Left forelimb (tissue), 1 donor: ENCODE measurements at regions not wholly inside any gene's neighbourhood (a gene's known extent, or its start where the extent isn't known, plus 50 kb on each side); places are given as distances from the start of the nearest gene placed in this dataset.

Experiments used
- DNase-seq: peaks from one replicate; pipeline ENCODE4 v3.0.0-alpha.2; 2018; ENCODE audit warnings: low spot score

- no peak for DNase-seq
Observed at GRCh38 chr6:144335311-144335861, 50.3 kb downstream of the UTRN start.

GRCh38 chr6:144335914-144336313, 50.8 kb downstream of the UTRN start:
- no peak for DNase-seq

GRCh38 chr6:144336900-144337299, 51.8 kb downstream of the UTRN start:
- no peak for DNase-seq

GRCh38 chr6:144338474-144338873, 53.3 kb downstream of the UTRN start:
- DNase-seq, result no peak

GRCh38 chr6:144338951-144339700, 54.0 kb downstream of the UTRN start:
- no peak for DNase-seq

- no peak for DNase-seq
Observed at GRCh38 chr6:144339859-144340452, 54.8 kb downstream of the UTRN start.

GRCh38 chr6:144340541-144341371, 55.6 kb downstream of the UTRN start:
- no peak for DNase-seq

- DNase-seq, result no peak
Observed at GRCh38 chr6:144341831-144342527, 56.8 kb downstream of the UTRN start.

- DNase-seq, result no peak
Observed at GRCh38 chr6:144343701-144344428, 58.7 kb downstream of the UTRN start.

- no peak for DNase-seq
Observed at GRCh38 chr6:144344646-144345045, 59.5 kb downstream of the UTRN start.

- DNase-seq, result no peak
Observed at GRCh38 chr6:144345451-144345850, 60.3 kb downstream of the UTRN start.

- DNase-seq, result no peak
Observed at GRCh38 chr6:144346719-144347447, 61.7 kb downstream of the UTRN start.

- DNase-seq, result no peak
Observed at GRCh38 chr6:144347448-144347759, 62.3 kb downstream of the UTRN start.

- no peak for DNase-seq
Observed at GRCh38 chr6:144347933-144348332, 62.8 kb downstream of the UTRN start.

- no peak for DNase-seq
Observed at GRCh38 chr6:144349690-144350527, 64.8 kb downstream of the UTRN start.

GRCh38 chr6:144350528-144350880, 65.4 kb downstream of the UTRN start:
- no peak for DNase-seq

GRCh38 chr6:144351379-144352127, 66.4 kb downstream of the UTRN start:
- no peak for DNase-seq

- DNase-seq, result no peak
Observed at GRCh38 chr6:144352331-144352730, 67.2 kb downstream of the UTRN start.

- no peak for DNase-seq
Observed at GRCh38 chr6:144353871-144354314, 68.8 kb downstream of the UTRN start.
